ENCODE measurements at regions not wholly inside any gene's neighbourhood (a gene's known extent, or its start where the extent isn't known, plus 50 kb on each side); places are given as distances from the start of the nearest gene placed in this dataset.

- H3K4me1 Mint-ChIP-seq: peaks cover 42 to 52% of the 10 kb centered on the region in 2 experiments
- Histone ChIP-seq H4K91ac (ENCODE audit: insufficient read length, low read depth, low read length) (no peak overlapping the region), H3K18ac (ENCODE audit: insufficient read length, low read depth, low read length) (no peak overlapping the region), H2BK12ac (ENCODE audit: insufficient read length, low read depth, low read length) (no peak overlapping the region), H3K4me2 (ENCODE audit: insufficient read depth, insufficient read length, low read length) (no peak overlapping the region), H3K79me2 (ENCODE audit: insufficient read depth, low read length) (no peaks in the 10 kb centered on the region), H2AK5ac (ENCODE audit: insufficient read length, low read length) (no peak overlapping the region), H3K27me3 (ENCODE audit: insufficient read depth, low read length) (no peaks in the 10 kb centered on the region; the same call in 1 of the 2 replicates), H2BK5ac (ENCODE audit: insufficient read length, low read length) (no peak overlapping the region), H3K4ac (ENCODE audit: low read depth, low read length) (no peak overlapping the region), H3K79me1 (ENCODE audit: insufficient read depth, low read depth, low read length, poor library complexity, severe bottlenecking) (no peaks in the 10 kb centered on the region), H2BK20ac (ENCODE audit: low read depth, low read length, poor library complexity, severe bottlenecking) (no peak overlapping the region), H3T11ph (ENCODE audit: low read length) (no peak overlapping the region), H3K9me3 (ENCODE audit: control insufficient read depth, low read depth, low read length) (no peaks in the 10 kb centered on the region), H2BK15ac (ENCODE audit: low read depth, low read length) (no peak overlapping the region), H4K8ac (replicated peaks; ENCODE audit: insufficient read length, low read depth, low read length) (no peak overlapping the region), H3K4me1 (ENCODE audit: insufficient read depth, low read length) (peaks cover 18% of the 10 kb centered on the region; the same call in 1 of the 2 replicates), H4K5ac (ENCODE audit: insufficient read length, low read depth, low read length) (no peak overlapping the region), H3K14ac (ENCODE audit: insufficient read depth, low read length) (no peak overlapping the region), H3K56ac (ENCODE audit: insufficient read length, low read depth, low read length) (no peak overlapping the region), H3K27ac (ENCODE audit: insufficient read length, low read depth, low read length) (no peak overlapping the region), H4K20me1 (ENCODE audit: control insufficient read depth, insufficient read depth, insufficient read length) (no peaks in the 10 kb centered on the region), H3K9ac (ENCODE audit: extremely low read depth, insufficient read length, low read length) (no peak overlapping the region), H2AFZ (ENCODE audit: low read length) (no peak overlapping the region), H2BK120ac (ENCODE audit: low read depth, low read length, poor library complexity, severe bottlenecking) (no peak overlapping the region), H3K23ac (ENCODE audit: insufficient read length, low read depth, low read length) (no peak overlapping the region), H3K23me2 (ENCODE audit: insufficient read length, low read depth, low read length, poor library complexity, severe bottlenecking) (no peaks in the 10 kb centered on the region)
- H3K27me3 Mint-ChIP-seq (ENCODE audit: low read depth): peaks cover 3% of the 10 kb centered on the region
- 0 out of 5 replicates have a peak, but pooled peaks cover 0 to 2% of the 10 kb centered on the region in 2 experiments for H3K9me3 Mint-ChIP-seq
- no CpG with 5 or more reads among the region's 1 CpG for WGBS (ENCODE audit: extremely low coverage, insufficient read length, low lambda C conversion rate)
- no peak for TF ChIP-seq CTCF (conservative IDR thresholded peaks at IDR 0.05)
- H3K27ac Mint-ChIP-seq: no peak overlapping the region
- H3K36me3 Mint-ChIP-seq (ENCODE audit: insufficient read depth in 1 of 3, low read depth in 3 of 3): no peaks in the 10 kb centered on the region; a peak in 1 of 7 replicates
- no peak overlapping the region for H3K4me3 Mint-ChIP-seq
- DNase-seq: no peak
Measured at GRCh38 chr9:106619211-106619610, 243.8 kb upstream of the ZNF462 start.

Measured in H9 (cell line).